GM18502 (cell line): ENCODE measurements at regions not wholly inside any gene's neighbourhood (a gene's known extent, or its start where the extent isn't known, plus 50 kb on each side); places are given as distances from the start of the nearest gene placed in this dataset.

Experiments used
- ATAC-seq: cut with Tn5 transposase; IDR thresholded peaks from one replicate; pipeline ENCODE4 v1.9.1; 2021; ENCODE audit warnings: mild to moderate bottlenecking; ENCODE audit not compliant: unreplicated experiment, poor library complexity

GRCh38 chr3:34828847-34829246 is 810.5 kb upstream of the ARPP21 start:
- ATAC-seq, result no peak

- ATAC-seq, result no peak
Observed at GRCh38 chr3:34832865-34833508, 806.3 kb upstream of the ARPP21 start.

- ATAC-seq, result no peak
Observed at GRCh38 chr3:34837848-34838741, 801.2 kb upstream of the ARPP21 start.

- no peak for ATAC-seq
Observed at GRCh38 chr3:34842706-34843480, 796.4 kb upstream of the ARPP21 start.

- no peak for ATAC-seq
Observed at GRCh38 chr3:34844323-34844620, 795.1 kb upstream of the ARPP21 start.

- ATAC-seq, result no peak
Observed at GRCh38 chr3:34851137-34851536, 788.2 kb upstream of the ARPP21 start.

- ATAC-seq, result no peak
Observed at GRCh38 chr3:34852844-34853439, 786.4 kb upstream of the ARPP21 start.

- no peak for ATAC-seq
Observed at GRCh38 chr3:34856081-34856947, 783.0 kb upstream of the ARPP21 start.

- ATAC-seq, result no peak
Observed at GRCh38 chr3:34858067-34858660, 781.2 kb upstream of the ARPP21 start.

- ATAC-seq, result no peak
Observed at GRCh38 chr3:34859746-34860145, 779.6 kb upstream of the ARPP21 start.

- ATAC-seq, result no peak
Observed at GRCh38 chr3:34862456-34862855, 776.9 kb upstream of the ARPP21 start.

- no peak for ATAC-seq
Observed at GRCh38 chr3:34863485-34863884, 775.8 kb upstream of the ARPP21 start.

GRCh38 chr3:34864011-34864410 is 775.3 kb upstream of the ARPP21 start:
- ATAC-seq, result no peak

- no peak for ATAC-seq
Observed at GRCh38 chr3:34865346-34865745, 774.0 kb upstream of the ARPP21 start.

- no peak for ATAC-seq
Observed at GRCh38 chr3:34868935-34869334, 770.4 kb upstream of the ARPP21 start.

GRCh38 chr3:34869696-34870095 is 769.6 kb upstream of the ARPP21 start:
- ATAC-seq, result no peak

GRCh38 chr3:34872406-34872805 is 766.9 kb upstream of the ARPP21 start:
- ATAC-seq, result no peak

GRCh38 chr3:34876997-34877396 is 762.3 kb upstream of the ARPP21 start:
- ATAC-seq, result no peak

GRCh38 chr3:34878488-34878887 is 760.8 kb upstream of the ARPP21 start:
- ATAC-seq, result no peak
